Peyer's patch (tissue), 4 donors: ENCODE measurements at regions not wholly inside any gene's neighbourhood (a gene's known extent, or its start where the extent isn't known, plus 50 kb on each side); places are given as distances from the start of the nearest gene placed in this dataset.

ENCODE experiments used
- DNase-seq, 3 donors: peaks; one replicate each; pipeline ENCODE4 v3.0.0-alpha.2; 2017 to 2019
- H3K27ac ChIP-seq, 4 donors: fragments of 200-600 bp; sonication (generic); one replicate each; pipeline ENCODE4 v1.5.1; 2016 to 2019
- H3K27me3 ChIP-seq, 2 donors: fragments of 200-600 bp; sonication (generic); one replicate each; pipeline ENCODE4 v1.5.1; 2019
- H3K36me3 ChIP-seq, 3 donors: fragments of 200-600 bp; sonication (generic); one replicate each; pipeline ENCODE4 v1.5.1; 2016 to 2019
- H3K4me1 ChIP-seq, 4 donors: fragments of 200-600 bp; sonication (generic); one replicate each; pipeline ENCODE4 v1.5.1; 2016 to 2019
- H3K4me3 ChIP-seq, 4 donors: fragments of 200-600 bp; sonication (generic); 1 replicate in 3 of 4; 2 replicates in 1 of 4; pipeline ENCODE4 v1.5.1; 2016 to 2019; ENCODE audit warnings: mild to moderate bottlenecking in 1 of 4
- H3K9me3 ChIP-seq, 4 donors: fragments of 200-600 bp; sonication (generic); one replicate each; pipeline ENCODE4 v1.5.1; 2016 to 2019; ENCODE audit warnings: mild to moderate bottlenecking in 1 of 4
- POLR2A ChIP-seq, 2 donors: fragments of 450-650 bp; IDR thresholded peaks; one replicate each; pipeline ENCODE4 v1.5.1; 2017; ENCODE audit warnings: antibody characterized with exemption in 2 of 2, mild to moderate bottlenecking in 2 of 2, moderate library complexity in 2 of 2
- TF ChIP-seq, protein P1 (sequence below), 6 experiments: fragments of 450-650 bp in 4 of 6; fragments of 200-600 bp in 2 of 6; sonication (generic) in 1 of 6; IDR thresholded peaks; one replicate each; pipeline ENCODE4 v1.5.1; 2017 to 2019; ENCODE audit warnings: antibody characterized with exemption in 6 of 6, mild to moderate bottlenecking in 3 of 6, moderate library complexity in 1 of 6

- H3K4me3 ChIP-seq = no peak overlapping the region
- no peaks in the 10 kb centered on the region for H3K27me3 ChIP-seq
- no peaks in the 10 kb centered on the region for H3K36me3 ChIP-seq
- H3K27ac ChIP-seq = no peak overlapping the region
- no peaks in the 10 kb centered on the region for H3K4me1 ChIP-seq
- no peak for DNase-seq
- no peak for TF ChIP-seq POLR2A (IDR thresholded peaks at IDR 0.05)
- TF ChIP-seq, protein P1, sequence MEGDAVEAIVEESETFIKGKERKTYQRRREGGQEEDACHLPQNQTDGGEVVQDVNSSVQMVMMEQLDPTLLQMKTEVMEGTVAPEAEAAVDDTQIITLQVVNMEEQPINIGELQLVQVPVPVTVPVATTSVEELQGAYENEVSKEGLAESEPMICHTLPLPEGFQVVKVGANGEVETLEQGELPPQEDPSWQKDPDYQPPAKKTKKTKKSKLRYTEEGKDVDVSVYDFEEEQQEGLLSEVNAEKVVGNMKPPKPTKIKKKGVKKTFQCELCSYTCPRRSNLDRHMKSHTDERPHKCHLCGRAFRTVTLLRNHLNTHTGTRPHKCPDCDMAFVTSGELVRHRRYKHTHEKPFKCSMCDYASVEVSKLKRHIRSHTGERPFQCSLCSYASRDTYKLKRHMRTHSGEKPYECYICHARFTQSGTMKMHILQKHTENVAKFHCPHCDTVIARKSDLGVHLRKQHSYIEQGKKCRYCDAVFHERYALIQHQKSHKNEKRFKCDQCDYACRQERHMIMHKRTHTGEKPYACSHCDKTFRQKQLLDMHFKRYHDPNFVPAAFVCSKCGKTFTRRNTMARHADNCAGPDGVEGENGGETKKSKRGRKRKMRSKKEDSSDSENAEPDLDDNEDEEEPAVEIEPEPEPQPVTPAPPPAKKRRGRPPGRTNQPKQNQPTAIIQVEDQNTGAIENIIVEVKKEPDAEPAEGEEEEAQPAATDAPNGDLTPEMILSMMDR (IDR thresholded peaks at IDR 0.05) = no peak
- H3K9me3 ChIP-seq = no peaks in the 10 kb centered on the region
Measured at GRCh38 chr1:220353229-220354012, 81.2 kb upstream of the RAB3GAP2 start.

GRCh38 chr1:220348211-220348610, 76.0 kb upstream of the RAB3GAP2 start:
- H3K27ac ChIP-seq = no peak overlapping the region
- no peaks in the 10 kb centered on the region for H3K27me3 ChIP-seq
- no peaks in the 10 kb centered on the region for H3K4me1 ChIP-seq
- no peaks in the 10 kb centered on the region for H3K36me3 ChIP-seq
- TF ChIP-seq POLR2A (IDR thresholded peaks at IDR 0.05) = no peak
- TF ChIP-seq, protein P1 (IDR thresholded peaks at IDR 0.05) = no peak
- DNase-seq = no peak
- H3K4me3 ChIP-seq = no peak overlapping the region
- H3K9me3 ChIP-seq = no peaks in the 10 kb centered on the region

- H3K36me3 ChIP-seq = no peaks in the 10 kb centered on the region
- TF ChIP-seq POLR2A (IDR thresholded peaks at IDR 0.05) = no peak
- TF ChIP-seq, protein P1 (IDR thresholded peaks at IDR 0.05) = no peak
- H3K4me3 ChIP-seq = no peak overlapping the region
- H3K4me1 ChIP-seq = no peaks in the 10 kb centered on the region
- no peaks in the 10 kb centered on the region for H3K27me3 ChIP-seq
- H3K27ac ChIP-seq = no peak overlapping the region
- no peak for DNase-seq
- H3K9me3 ChIP-seq = no peaks in the 10 kb centered on the region
Measured at GRCh38 chr1:220347654-220348175, 75.5 kb upstream of the RAB3GAP2 start.

DNA sequence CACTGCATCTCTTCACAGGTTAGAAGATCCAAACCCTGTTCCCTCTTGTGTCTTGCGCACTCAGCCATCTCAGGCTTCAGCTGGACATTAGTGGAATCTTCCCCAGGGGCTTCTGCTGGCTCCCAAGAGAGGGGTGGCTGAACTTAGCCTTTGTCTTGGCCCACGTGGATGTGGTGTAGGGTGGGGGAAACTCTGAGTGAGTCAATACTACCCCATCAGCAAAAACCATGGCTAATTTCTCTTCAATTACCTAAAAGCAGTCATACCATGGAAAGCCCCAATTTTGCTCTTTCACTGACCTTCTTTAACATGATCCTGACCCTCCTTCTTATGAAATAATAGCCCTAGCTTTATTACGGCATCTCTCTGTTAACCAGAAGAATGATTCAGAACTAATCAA, 72.5 kb upstream of the RAB3GAP2 start:
- Histone ChIP-seq H3K4me3 (no peak overlapping the region), H3K27me3 (no peaks in the 10 kb centered on the region), H3K36me3 (no peaks in the 10 kb centered on the region), H3K9me3 (no peaks in the 10 kb centered on the region), H3K4me1 (no peaks in the 10 kb centered on the region), H3K27ac (no peak overlapping the region)
- TF ChIP-seq, protein P1 (IDR thresholded peaks at IDR 0.05) = no peak
- no peak for TF ChIP-seq POLR2A (IDR thresholded peaks at IDR 0.05)
- DNase-seq = no peak

DNA sequence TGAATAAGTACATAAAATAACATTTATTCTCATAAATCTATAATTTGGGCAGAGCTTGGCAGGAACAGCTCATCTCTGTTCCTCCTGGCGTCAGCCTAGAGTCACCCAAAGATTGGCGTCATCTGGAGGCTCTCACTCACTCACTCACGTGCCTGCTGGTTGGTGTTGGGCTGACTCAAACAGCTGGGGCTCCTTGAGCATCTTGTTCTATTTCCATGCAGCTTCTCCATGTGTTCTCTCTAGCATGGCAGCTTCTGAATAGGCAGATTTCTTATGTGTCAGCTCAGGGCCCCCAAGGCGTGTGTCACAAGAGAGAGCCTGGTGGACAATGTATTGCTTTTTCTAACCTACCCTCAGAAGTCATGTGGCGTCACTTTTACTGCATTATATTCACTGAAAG, 70.6 kb upstream of the RAB3GAP2 start:
- no peak for DNase-seq
- Histone ChIP-seq H3K27ac (no peak overlapping the region), H3K27me3 (no peaks in the 10 kb centered on the region), H3K36me3 (no peaks in the 10 kb centered on the region), H3K4me1 (no peaks in the 10 kb centered on the region), H3K9me3 (no peaks in the 10 kb centered on the region), H3K4me3 (no peak overlapping the region)
- TF ChIP-seq POLR2A (IDR thresholded peaks at IDR 0.05) = no peak
- TF ChIP-seq, protein P1 (IDR thresholded peaks at IDR 0.05) = no peak
